ENCODE measurements at regions not wholly inside any gene's neighbourhood (a gene's known extent, or its start where the extent isn't known, plus 50 kb on each side); places are given as distances from the start of the nearest gene placed in this dataset.

GRCh38 chrX:97863261-97863660 lies 979.6 kb downstream of the RPA4 start:
- TF ChIP-seq CTCF (conservative IDR thresholded peaks at IDR 0.05; ENCODE audit: low read depth, low read length) = no peak
- TF ChIP-seq EZH2 (IDR thresholded peaks at IDR 0.05; ENCODE audit: low read length, unreplicated experiment) = no peak
- no peak for TF ChIP-seq EZH2phosphoT487 (IDR thresholded peaks at IDR 0.05; ENCODE audit: borderline replicate concordance, low read length)
